ENCODE measurements at regions not wholly inside any gene's neighbourhood (a gene's known extent, or its start where the extent isn't known, plus 50 kb on each side); places are given as distances from the start of the nearest gene placed in this dataset.

- no peaks in the 10 kb centered on the region for H3K27me3 ChIP-seq (ENCODE audit: control insufficient read depth in 3 of 3, insufficient read depth in 3 of 3, low read length in 2 of 3)
- H3K36me3 ChIP-seq (ENCODE audit: control insufficient read depth in 4 of 4, insufficient read depth in 4 of 4, low read length in 4 of 4), result no peaks in the 10 kb centered on the region
- DNase-seq (no peak), ATAC-seq (ENCODE audit: insufficient read depth, low FRiP score) (no peak)
- no peak overlapping the region for H3K4me3 ChIP-seq
- H3K4me1 ChIP-seq (ENCODE audit: control insufficient read depth in 5 of 5, insufficient read depth in 5 of 5, low read length in 5 of 5), result peaks cover 0 to 83% (median 30%) of the 10 kb centered on the region in 5 donors
- WGBS, 2 donors, result 87 to 93% methylated on average over 5 of the region's 5 CpGs
- no peak for TF ChIP-seq CTCF (IDR thresholded peaks at IDR 0.05; ENCODE audit: control extremely low read depth, extremely low read depth)
- peak overlapping the region in 1 of 2 donors; percentile 3 for H3K27ac ChIP-seq (ENCODE audit: low read depth in 1 of 2, low read length in 1 of 2)
- no peak overlapping the region for H3K9ac ChIP-seq (ENCODE audit: insufficient read depth in 1 of 2, low read length in 2 of 2)
- no peaks in the 10 kb centered on the region for H3K9me3 ChIP-seq (ENCODE audit: control insufficient read depth in 4 of 4, insufficient read depth in 3 of 4, low read length in 3 of 4)
These were observed 99.3 kb upstream of the PMEPA1 start for GRCh38 chr20:57809149-57809548.

GRCh38 chr20:57808264-57809070 is 98.7 kb upstream of the PMEPA1 start:
- Histone ChIP-seq H3K27ac (ENCODE audit: low read depth in 1 of 2, low read length in 1 of 2) (no peak overlapping the region), H3K4me3 (no peak overlapping the region), H3K36me3 (ENCODE audit: control insufficient read depth in 4 of 4, insufficient read depth in 4 of 4, low read length in 4 of 4) (no peaks in the 10 kb centered on the region), H3K27me3 (ENCODE audit: control insufficient read depth in 3 of 3, insufficient read depth in 3 of 3, low read length in 2 of 3) (no peaks in the 10 kb centered on the region), H3K9ac (ENCODE audit: insufficient read depth in 1 of 2, low read length in 2 of 2) (no peak overlapping the region), H3K9me3 (ENCODE audit: control insufficient read depth in 4 of 4, insufficient read depth in 3 of 4, low read length in 3 of 4) (no peaks in the 10 kb centered on the region), H3K4me1 (ENCODE audit: control insufficient read depth in 5 of 5, insufficient read depth in 5 of 5, low read length in 5 of 5) (peaks cover 0 to 83% (median 33%) of the 10 kb centered on the region in 5 donors)
- no peak for TF ChIP-seq CTCF (IDR thresholded peaks at IDR 0.05; ENCODE audit: control extremely low read depth, extremely low read depth)
- 80 to 83% methylated on average over 9 of the region's 9 CpGs for WGBS, 2 donors
- ATAC-seq (ENCODE audit: insufficient read depth, low FRiP score), result no peak
- DNase-seq, result peak; percentile 90 to 97 (median 97)

GRCh38 chr20:57807401-57808263 is 97.8 kb upstream of the PMEPA1 start:
- no peak overlapping the region for H3K9ac ChIP-seq (ENCODE audit: insufficient read depth in 1 of 2, low read length in 2 of 2)
- H3K9me3 ChIP-seq (ENCODE audit: control insufficient read depth in 4 of 4, insufficient read depth in 3 of 4, low read length in 3 of 4), result no peaks in the 10 kb centered on the region
- H3K27me3 ChIP-seq (ENCODE audit: control insufficient read depth in 3 of 3, insufficient read depth in 3 of 3, low read length in 2 of 3), result no peaks in the 10 kb centered on the region
- no peak overlapping the region for H3K27ac ChIP-seq (ENCODE audit: low read depth in 1 of 2, low read length in 1 of 2)
- no peak overlapping the region for H3K4me3 ChIP-seq
- H3K4me1 ChIP-seq (ENCODE audit: control insufficient read depth in 5 of 5, insufficient read depth in 5 of 5, low read length in 5 of 5), result peaks cover 0 to 80% (median 33%) of the 10 kb centered on the region in 5 donors
- 85 to 91% methylated on average over 11 of the region's 11 CpGs for WGBS, 2 donors
- DNase-seq (peak; percentile 65 to 84 (median 74)), ATAC-seq (ENCODE audit: insufficient read depth, low FRiP score) (no peak)
- TF ChIP-seq CTCF (IDR thresholded peaks at IDR 0.05; ENCODE audit: control extremely low read depth, extremely low read depth), result no peak
- no peaks in the 10 kb centered on the region for H3K36me3 ChIP-seq (ENCODE audit: control insufficient read depth in 4 of 4, insufficient read depth in 4 of 4, low read length in 4 of 4)

All from lung (tissue), 11 donors.